ENCODE measurements at regions not wholly inside any gene's neighbourhood (a gene's known extent, or its start where the extent isn't known, plus 50 kb on each side); places are given as distances from the start of the nearest gene placed in this dataset.
"Not testable (repeated sequence)": the region's sequence is repeated elsewhere in the genome, so short reads cannot be mapped to it uniquely, and the experiment has no call there.

GRCh38 chr15:79492065-79492464, 59.9 kb downstream of the MINAR1 start:
- no peak for DNase-seq

- no peak for DNase-seq
Measured at GRCh38 chr15:79494384-79494909, 62.3 kb downstream of the MINAR1 start.

GRCh38 chr15:79494963-79495755, 63.0 kb downstream of the MINAR1 start:
- DNase-seq: no peak

GRCh38 chr15:79495775-79496174, 63.6 kb downstream of the MINAR1 start:
- DNase-seq: no peak

GRCh38 chr15:79496838-79497237, 64.7 kb downstream of the MINAR1 start:
- DNase-seq: no peak

- no peak for DNase-seq
Measured at GRCh38 chr15:79501086-79501485, 69.0 kb downstream of the MINAR1 start.

- no peak for DNase-seq
Measured at GRCh38 chr15:79505956-79506355, 73.8 kb downstream of the MINAR1 start.

- not testable (repeated sequence) for DNase-seq
Measured at GRCh38 chr15:79512844-79513243, 80.7 kb downstream of the MINAR1 start.

GRCh38 chr15:79513417-79513816, 81.3 kb downstream of the MINAR1 start:
- no peak for DNase-seq

GRCh38 chr15:79513940-79514339, 81.8 kb downstream of the MINAR1 start:
- no peak for DNase-seq

GRCh38 chr15:79515300-79516027, 83.3 kb downstream of the MINAR1 start:
- no peak for DNase-seq

GRCh38 chr15:79516155-79516554, 84.0 kb downstream of the MINAR1 start:
- no peak for DNase-seq

- no peak for DNase-seq
Measured at GRCh38 chr15:79516646-79517045, 84.5 kb downstream of the MINAR1 start.

GRCh38 chr15:79519628-79520027, 87.5 kb downstream of the MINAR1 start:
- DNase-seq: no peak

GRCh38 chr15:79520654-79521053, 88.5 kb downstream of the MINAR1 start:
- DNase-seq: no peak

- DNase-seq: no peak
Measured at GRCh38 chr15:79522656-79523055, 90.5 kb downstream of the MINAR1 start.

- DNase-seq: no peak
Measured at GRCh38 chr15:79523266-79523665, 91.1 kb downstream of the MINAR1 start.

GRCh38 chr15:79524531-79524930, 92.4 kb downstream of the MINAR1 start:
- DNase-seq: no peak

GRCh38 chr15:79526376-79526775, 94.2 kb downstream of the MINAR1 start:
- no peak for DNase-seq

GRCh38 chr15:79527821-79528220, 95.7 kb downstream of the MINAR1 start:
- no peak for DNase-seq

- DNase-seq: no peak
Measured at GRCh38 chr15:79529157-79529785, 97.1 kb downstream of the MINAR1 start.

GRCh38 chr15:79535536-79535935, 103.4 kb downstream of the MINAR1 start:
- DNase-seq: no peak

GRCh38 chr15:79538527-79538926, 106.4 kb downstream of the MINAR1 start:
- no peak for DNase-seq

GRCh38 chr15:79539401-79539800, 107.3 kb downstream of the MINAR1 start:
- no peak for DNase-seq
